Kidney capillary endothelial cell (primary cell): ENCODE measurements at regions not wholly inside any gene's neighbourhood (a gene's known extent, or its start where the extent isn't known, plus 50 kb on each side); places are given as distances from the start of the nearest gene placed in this dataset.
"Not testable (repeated sequence)": the region's sequence is repeated elsewhere in the genome, so short reads cannot be mapped to it uniquely, and the experiment has no call there.

Source experiments
- DNase-seq: peaks from one replicate; pipeline ENCODE4 v3.0.0-alpha.2; 2018; ENCODE audit warnings: low spot score

- no peak for DNase-seq
Measured at GRCh38 chr9:90464978-90465377, 177.6 kb downstream of the DIRAS2 start.

- no peak for DNase-seq
Measured at GRCh38 chr9:90466441-90466840, 176.2 kb downstream of the DIRAS2 start.

GRCh38 chr9:90469435-90469834, 173.2 kb downstream of the DIRAS2 start:
- no peak for DNase-seq

GRCh38 chr9:90469865-90470387, 172.7 kb downstream of the DIRAS2 start:
- no peak for DNase-seq

GRCh38 chr9:90476058-90476457, 166.6 kb downstream of the DIRAS2 start:
- DNase-seq, result no peak

GRCh38 chr9:90477535-90477934, 165.1 kb downstream of the DIRAS2 start:
- no peak for DNase-seq

- DNase-seq, result no peak
Measured at GRCh38 chr9:90478821-90479220, 163.8 kb downstream of the DIRAS2 start.

- no peak for DNase-seq
Measured at GRCh38 chr9:90485028-90485427, 157.6 kb downstream of the DIRAS2 start.

- DNase-seq, result no peak
Measured at GRCh38 chr9:90489066-90489465, 153.6 kb downstream of the DIRAS2 start.

- DNase-seq, result no peak
Measured at GRCh38 chr9:90499761-90500160, 142.9 kb downstream of the DIRAS2 start.

- no peak for DNase-seq
Measured at GRCh38 chr9:90502134-90502533, 140.5 kb downstream of the DIRAS2 start.

GRCh38 chr9:90504486-90504885, 138.1 kb downstream of the DIRAS2 start:
- DNase-seq, result no peak

GRCh38 chr9:90505695-90506094, 136.9 kb downstream of the DIRAS2 start:
- no peak for DNase-seq

- DNase-seq, result not testable (repeated sequence)
Measured at GRCh38 chr9:90506402-90506801, 136.2 kb downstream of the DIRAS2 start.

GRCh38 chr9:90507621-90508020, 135.0 kb downstream of the DIRAS2 start:
- DNase-seq, result no peak

- no peak for DNase-seq
Measured at GRCh38 chr9:90508940-90509339, 133.7 kb downstream of the DIRAS2 start.

- no peak for DNase-seq
Measured at GRCh38 chr9:90511711-90512110, 130.9 kb downstream of the DIRAS2 start.

GRCh38 chr9:90514877-90515276, 127.7 kb downstream of the DIRAS2 start:
- DNase-seq, result no peak

GRCh38 chr9:90515510-90515909, 127.1 kb downstream of the DIRAS2 start:
- DNase-seq, result no peak

- DNase-seq, result no peak
Measured at GRCh38 chr9:90517103-90517502, 125.5 kb downstream of the DIRAS2 start.

- no peak for DNase-seq
Measured at GRCh38 chr9:90521811-90522570, 120.6 kb downstream of the DIRAS2 start.

GRCh38 chr9:90523958-90524357, 118.7 kb downstream of the DIRAS2 start:
- no peak for DNase-seq

- DNase-seq, result no peak
Measured at GRCh38 chr9:90526386-90526785, 116.2 kb downstream of the DIRAS2 start.

GRCh38 chr9:90536094-90536493, 106.5 kb downstream of the DIRAS2 start:
- DNase-seq, result not testable (repeated sequence)
